ENCODE measurements at regions not wholly inside any gene's neighbourhood (a gene's known extent, or its start where the extent isn't known, plus 50 kb on each side); places are given as distances from the start of the nearest gene placed in this dataset.

DNA sequence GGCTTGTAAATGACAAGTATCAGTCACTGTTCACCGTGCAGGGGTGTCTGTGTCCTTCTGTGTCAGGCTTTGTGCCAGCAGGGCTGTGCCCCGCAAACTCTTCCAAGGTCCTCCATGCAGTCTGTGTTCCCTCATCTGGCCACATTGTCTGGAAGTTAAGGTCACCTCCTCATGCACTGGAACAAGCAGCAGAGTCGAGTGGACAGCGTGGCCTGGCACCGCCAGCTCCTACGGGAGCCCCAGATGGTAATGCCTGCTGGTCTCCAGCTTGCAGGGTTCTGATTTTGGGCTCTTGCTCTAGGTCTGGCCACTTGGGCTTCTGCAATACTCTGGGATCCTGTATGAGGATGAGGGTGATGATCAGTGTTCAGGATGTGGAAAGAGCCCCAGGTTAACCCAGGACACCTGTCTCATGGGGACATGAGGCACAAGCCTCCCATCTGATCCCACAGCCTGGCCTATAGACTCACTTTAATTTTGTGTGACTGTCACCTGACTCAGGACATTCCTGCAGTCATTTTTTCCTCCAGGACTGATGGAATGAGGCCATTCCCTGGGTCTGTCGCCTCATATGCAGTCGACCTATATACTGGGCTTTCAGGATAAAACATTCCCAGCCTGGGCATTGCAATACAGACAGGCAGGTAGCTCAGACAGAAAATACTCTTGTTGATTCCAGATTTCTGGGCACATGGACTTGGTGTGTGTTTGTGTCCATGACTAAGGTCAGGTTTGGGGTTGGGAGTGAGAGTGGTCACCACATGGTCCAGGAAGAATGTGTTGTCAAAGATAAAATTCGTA, 106.3 kb upstream of the TOP3B start:
- H3K9me3 Mint-ChIP-seq: no peaks in the 10 kb centered on the region
- Histone ChIP-seq H3K4me3 (ENCODE audit: control insufficient read depth in 1 of 2, extremely low read depth in 1 of 2, low read length in 1 of 2) (no peak overlapping the region), H3K27me3 (replicated peaks in 1 of 2; ENCODE audit: control insufficient read depth in 2 of 2, extremely low read depth in 1 of 2, insufficient read depth in 2 of 2, low read length in 1 of 2) (peaks cover 0 to 32% of the 10 kb centered on the region in 2 experiments), H3K27ac (ENCODE audit: low read length) (no peak overlapping the region), H3K4me1 (ENCODE audit: control insufficient read depth in 1 of 2, extremely low read depth in 1 of 2, insufficient read depth in 2 of 2, low read length in 2 of 2) (no peaks in the 10 kb centered on the region), H3K9me3 (no peaks in the 10 kb centered on the region), H3K36me3 (ENCODE audit: control insufficient read depth in 2 of 2, extremely low read depth in 1 of 2, insufficient read depth in 1 of 2, low read length in 1 of 2) (no peaks in the 10 kb centered on the region)
- POLR2A ChIA-PET: no interaction called here
- H3K27me3 Mint-ChIP-seq: peaks cover 26 to 40% of the 10 kb centered on the region in 2 donors
- no peaks in the 10 kb centered on the region for H3K36me3 Mint-ChIP-seq
- H3K4me3 Mint-ChIP-seq: no peak overlapping the region
- WGBS (ENCODE audit: insufficient coverage): 71% methylated on average over 8 of the region's 9 CpGs
- CTCF ChIA-PET: no interaction called here
- ATAC-seq (replicated peaks in 1 of 4): no peak
- no peak for DNase-seq
- H3K4me1 Mint-ChIP-seq: no peaks in the 10 kb centered on the region
- H3K27ac Mint-ChIP-seq: no peak overlapping the region

DNA sequence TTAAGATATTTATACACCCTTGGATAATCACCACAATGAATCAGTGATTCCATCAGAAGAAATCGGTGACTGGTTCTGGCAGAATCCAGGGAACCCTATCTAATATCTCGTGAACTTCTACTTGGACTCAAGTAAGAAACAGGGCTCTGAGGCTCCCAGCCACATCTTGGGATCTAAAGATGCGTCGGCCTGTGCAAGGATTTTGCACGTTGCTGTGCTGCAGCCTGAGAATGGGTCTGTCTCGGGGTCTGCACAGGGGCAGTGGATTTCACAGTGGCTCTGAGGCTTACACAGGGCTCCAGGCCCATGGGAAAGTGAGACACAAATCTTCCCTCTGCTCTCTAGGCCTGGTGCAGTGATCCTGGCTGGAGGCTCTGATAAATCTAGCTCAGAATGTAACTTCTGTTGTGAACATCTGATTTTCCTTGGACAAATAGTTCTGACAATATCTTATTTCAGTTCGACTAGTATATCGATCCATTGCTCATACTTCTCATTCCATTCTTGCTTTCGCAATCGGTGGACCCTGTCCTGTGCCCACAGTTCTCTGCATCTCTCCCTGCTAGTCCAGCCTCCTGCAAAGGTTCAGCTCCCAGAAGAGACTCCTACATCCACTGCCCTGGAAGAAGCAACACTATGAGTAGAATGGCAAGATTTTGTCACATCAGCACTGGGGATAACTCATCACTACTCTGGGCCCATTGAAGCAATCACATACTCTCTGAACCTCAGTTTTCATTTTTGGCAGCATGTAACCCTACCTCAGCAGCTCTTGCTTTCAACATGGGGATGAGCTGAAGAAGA, 105.5 kb upstream of the TOP3B start:
- Histone ChIP-seq H3K4me3 (ENCODE audit: control insufficient read depth in 1 of 2, extremely low read depth in 1 of 2, low read length in 1 of 2) (no peak overlapping the region), H3K27me3 (replicated peaks in 1 of 2; ENCODE audit: control insufficient read depth in 2 of 2, extremely low read depth in 1 of 2, insufficient read depth in 2 of 2, low read length in 1 of 2) (peaks cover 0 to 35% of the 10 kb centered on the region in 2 experiments), H3K36me3 (ENCODE audit: control insufficient read depth in 2 of 2, extremely low read depth in 1 of 2, insufficient read depth in 1 of 2, low read length in 1 of 2) (no peaks in the 10 kb centered on the region), H3K27ac (ENCODE audit: low read length) (no peak overlapping the region), H3K4me1 (ENCODE audit: control insufficient read depth in 1 of 2, extremely low read depth in 1 of 2, insufficient read depth in 2 of 2, low read length in 2 of 2) (no peaks in the 10 kb centered on the region), H3K9me3 (no peaks in the 10 kb centered on the region)
- Mint-ChIP-seq H3K27ac (no peak overlapping the region), H3K4me1 (no peaks in the 10 kb centered on the region), H3K4me3 (no peak overlapping the region), H3K36me3 (no peaks in the 10 kb centered on the region), H3K27me3 (peaks cover 22 to 38% of the 10 kb centered on the region in 2 donors), H3K9me3 (no peaks in the 10 kb centered on the region)
- WGBS (ENCODE audit: insufficient coverage): 93% methylated on average over 9 of the region's 10 CpGs
- no peak for ATAC-seq (replicated peaks in 1 of 4)
- no peak for DNase-seq
- ChIA-PET POLR2A (no interaction called here), CTCF (interaction anchor here in 1 of 2 donors (0.7 kb wide), 1 partner anchor 114 kb away, joined by 5 read pairs; no protein-coding TSS in a partner anchor)

DNA sequence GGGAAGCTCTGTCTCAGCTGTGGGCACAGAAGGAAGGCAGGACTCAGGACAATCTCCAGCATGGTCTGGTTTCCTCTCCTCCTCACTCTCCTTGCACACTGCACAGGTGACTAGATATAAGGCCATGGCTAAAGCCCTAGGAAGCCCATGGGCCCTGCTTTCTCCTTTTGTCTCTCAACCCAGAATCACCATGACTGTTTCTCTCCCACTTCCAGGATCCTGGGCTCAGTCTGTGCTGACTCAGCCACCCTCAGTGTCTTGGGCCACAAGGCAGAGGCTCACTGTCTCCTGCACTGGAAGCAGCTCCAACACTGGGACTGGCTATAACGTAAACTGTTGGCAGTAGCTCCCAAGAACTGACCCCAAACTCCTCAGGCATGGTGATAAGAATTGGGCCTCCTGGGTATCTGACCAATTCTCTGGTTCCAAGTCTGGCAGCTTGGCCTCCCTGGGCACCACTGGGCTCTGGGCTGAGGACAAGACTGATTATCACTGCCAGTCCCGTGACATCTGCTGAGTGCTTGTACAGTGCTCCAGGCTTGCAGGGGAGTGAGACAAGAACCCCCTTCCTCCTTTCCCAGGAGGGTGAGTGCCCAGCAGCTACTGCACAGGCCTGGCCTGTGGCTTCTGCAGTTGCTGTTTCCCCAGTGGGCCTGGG, 104.0 kb upstream of the TOP3B start:
- H3K4me3 Mint-ChIP-seq: no peak overlapping the region
- Histone ChIP-seq H3K4me1 (ENCODE audit: control insufficient read depth in 1 of 2, extremely low read depth in 1 of 2, insufficient read depth in 2 of 2, low read length in 2 of 2) (no peaks in the 10 kb centered on the region), H3K4me3 (ENCODE audit: control insufficient read depth in 1 of 2, extremely low read depth in 1 of 2, low read length in 1 of 2) (no peak overlapping the region), H3K27ac (ENCODE audit: low read length) (no peak overlapping the region), H3K27me3 (replicated peaks in 1 of 2; ENCODE audit: control insufficient read depth in 2 of 2, extremely low read depth in 1 of 2, insufficient read depth in 2 of 2, low read length in 1 of 2) (peaks cover 2 to 35% of the 10 kb centered on the region in 2 experiments), H3K9me3 (no peaks in the 10 kb centered on the region), H3K36me3 (ENCODE audit: control insufficient read depth in 2 of 2, extremely low read depth in 1 of 2, insufficient read depth in 1 of 2, low read length in 1 of 2) (no peaks in the 10 kb centered on the region)
- peaks cover 14 to 31% of the 10 kb centered on the region in 2 donors for H3K27me3 Mint-ChIP-seq
- WGBS (ENCODE audit: insufficient coverage): 61% methylated on average over 2 of the region's 2 CpGs
- no peak overlapping the region for H3K27ac Mint-ChIP-seq
- ChIA-PET CTCF (no interaction called here), POLR2A (no interaction called here)
- no peak for DNase-seq
- no peaks in the 10 kb centered on the region for H3K4me1 Mint-ChIP-seq
- no peaks in the 10 kb centered on the region for H3K9me3 Mint-ChIP-seq
- no peak for ATAC-seq (replicated peaks in 1 of 4)
- H3K36me3 Mint-ChIP-seq: no peaks in the 10 kb centered on the region

DNA sequence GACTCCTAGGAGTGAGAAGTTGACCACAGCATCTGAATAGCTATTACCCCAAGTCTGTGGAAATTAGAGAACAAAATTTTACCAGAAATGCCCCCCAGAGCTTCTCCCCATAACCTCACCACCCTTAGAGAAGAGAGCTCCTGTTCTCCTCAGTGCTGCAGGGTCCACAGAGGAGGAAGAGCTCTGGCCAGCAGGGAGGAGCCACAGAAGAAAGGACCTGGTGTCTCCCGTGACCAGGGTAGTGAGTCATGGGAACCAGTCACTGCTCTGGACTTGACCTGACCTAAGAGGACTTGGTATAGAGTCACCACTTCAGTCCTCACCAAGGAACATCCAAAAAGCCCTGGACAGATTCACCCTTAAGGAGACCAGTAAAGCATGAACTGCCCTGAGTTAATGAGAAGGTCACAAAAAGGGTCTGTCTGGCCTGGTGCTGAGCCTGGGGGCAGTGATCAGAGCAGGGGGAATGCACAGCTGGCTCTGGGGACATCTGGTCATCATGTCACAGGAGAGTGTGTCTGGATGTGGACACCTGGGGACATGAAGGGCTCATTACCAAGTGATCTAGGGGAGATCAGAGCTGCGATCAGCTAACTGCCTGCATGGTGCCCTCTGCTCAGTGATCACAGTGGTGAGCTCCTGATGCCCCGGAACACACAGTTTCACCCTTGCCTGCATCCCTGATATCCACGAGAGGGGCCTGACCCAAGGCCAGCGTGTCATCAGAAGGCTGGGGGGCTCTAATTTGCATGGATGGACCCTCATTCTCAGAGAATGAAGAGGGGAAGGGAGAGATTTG, 103.3 kb upstream of the TOP3B start:
- Mint-ChIP-seq H3K27me3 (peaks cover 15 to 25% of the 10 kb centered on the region in 2 donors), H3K4me3 (no peak overlapping the region), H3K4me1 (no peaks in the 10 kb centered on the region), H3K27ac (no peak overlapping the region), H3K9me3 (no peaks in the 10 kb centered on the region), H3K36me3 (no peaks in the 10 kb centered on the region)
- H3K9me3 ChIP-seq: no peaks in the 10 kb centered on the region
- no peaks in the 10 kb centered on the region for H3K4me1 ChIP-seq (ENCODE audit: control insufficient read depth in 1 of 2, extremely low read depth in 1 of 2, insufficient read depth in 2 of 2, low read length in 2 of 2)
- DNase-seq: no peak
- WGBS (ENCODE audit: insufficient coverage): 64% methylated on average over 5 of the region's 5 CpGs
- H3K4me3 ChIP-seq (ENCODE audit: control insufficient read depth in 1 of 2, extremely low read depth in 1 of 2, low read length in 1 of 2): no peak overlapping the region
- no peak for ATAC-seq (replicated peaks in 1 of 4)
- no peak overlapping the region for H3K27ac ChIP-seq (ENCODE audit: low read length)
- H3K36me3 ChIP-seq (ENCODE audit: control insufficient read depth in 2 of 2, extremely low read depth in 1 of 2, insufficient read depth in 1 of 2, low read length in 1 of 2): no peaks in the 10 kb centered on the region
- peaks cover 2 to 33% of the 10 kb centered on the region in 2 experiments for H3K27me3 ChIP-seq (replicated peaks in 1 of 2; ENCODE audit: control insufficient read depth in 2 of 2, extremely low read depth in 1 of 2, insufficient read depth in 2 of 2, low read length in 1 of 2)
- POLR2A ChIA-PET: no interaction called here
- CTCF ChIA-PET: interaction anchor here in 1 of 2 donors (0.5 kb wide), 1 partner anchor 22 kb away, joined by 3 read pairs; no protein-coding TSS in a partner anchor

DNA sequence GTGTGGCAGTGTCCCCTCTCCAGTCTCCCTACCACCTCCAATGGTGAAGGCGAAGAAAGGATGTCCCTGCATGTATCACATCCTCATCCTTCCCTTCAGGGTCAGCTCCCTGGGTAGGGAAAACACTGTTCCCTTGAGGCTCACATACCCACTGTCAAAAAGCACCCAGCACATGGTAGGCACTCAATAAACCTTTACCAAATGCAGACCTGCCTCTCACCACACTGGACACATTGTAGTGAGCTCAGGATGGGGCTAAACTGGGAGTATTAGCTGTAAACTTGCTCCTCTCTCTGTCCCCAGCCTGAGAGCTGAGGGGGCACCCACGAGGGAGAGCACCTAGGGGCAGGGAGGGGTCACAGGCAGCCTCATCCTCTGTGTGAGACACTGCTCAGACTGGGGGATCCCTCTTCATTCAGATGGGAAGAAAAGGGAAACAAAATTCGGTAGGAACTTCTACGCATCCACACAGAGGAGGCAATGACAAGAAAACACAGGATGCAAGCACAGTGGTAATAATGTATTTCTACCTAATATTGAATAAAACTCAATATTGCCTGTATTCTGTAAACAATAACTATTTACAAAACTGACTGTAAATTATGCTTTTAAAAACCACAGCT, 101.6 kb upstream of the TOP3B start:
- no peaks in the 10 kb centered on the region for H3K36me3 Mint-ChIP-seq

More for the DNA sequence above, 101.6 kb upstream of the TOP3B start:
- Histone ChIP-seq H3K4me1 (ENCODE audit: control insufficient read depth in 1 of 2, extremely low read depth in 1 of 2, insufficient read depth in 2 of 2, low read length in 2 of 2) (no peaks in the 10 kb centered on the region), H3K36me3 (ENCODE audit: control insufficient read depth in 2 of 2, extremely low read depth in 1 of 2, insufficient read depth in 1 of 2, low read length in 1 of 2) (no peaks in the 10 kb centered on the region), H3K27ac (ENCODE audit: low read length) (no peak overlapping the region), H3K9me3 (no peaks in the 10 kb centered on the region), H3K27me3 (replicated peaks in 1 of 2; ENCODE audit: control insufficient read depth in 2 of 2, extremely low read depth in 1 of 2, insufficient read depth in 2 of 2, low read length in 1 of 2) (peaks cover 2 to 35% of the 10 kb centered on the region in 2 experiments), H3K4me3 (ENCODE audit: control insufficient read depth in 1 of 2, extremely low read depth in 1 of 2, low read length in 1 of 2) (no peak overlapping the region)
- ChIA-PET CTCF (no interaction called here), POLR2A (interaction anchor here in 1 of 2 donors (0.7 kb wide), 1 partner anchor 12 kb away, joined by 3 read pairs; no protein-coding TSS in a partner anchor)
- Mint-ChIP-seq H3K27me3 (peaks cover 21 to 24% of the 10 kb centered on the region in 2 donors), H3K9me3 (no peaks in the 10 kb centered on the region), H3K4me1 (no peaks in the 10 kb centered on the region), H3K27ac (no peak overlapping the region), H3K4me3 (no peak overlapping the region)
- no peak for ATAC-seq (replicated peaks in 1 of 4)
- DNase-seq: no peak
- WGBS (ENCODE audit: insufficient coverage): 67% methylated on average over 1 of the region's 4 CpGs
